Fibroblast of upper back skin (primary cell): ENCODE measurements at regions not wholly inside any gene's neighbourhood (a gene's known extent, or its start where the extent isn't known, plus 50 kb on each side); places are given as distances from the start of the nearest gene placed in this dataset.
"Not testable (repeated sequence)": the region's sequence is repeated elsewhere in the genome, so short reads cannot be mapped to it uniquely, and the experiment has no call there.

Experiments
- DNase-seq: peaks from one replicate; pipeline ENCODE4 v3.0.0-alpha.2; 2013

DNA sequence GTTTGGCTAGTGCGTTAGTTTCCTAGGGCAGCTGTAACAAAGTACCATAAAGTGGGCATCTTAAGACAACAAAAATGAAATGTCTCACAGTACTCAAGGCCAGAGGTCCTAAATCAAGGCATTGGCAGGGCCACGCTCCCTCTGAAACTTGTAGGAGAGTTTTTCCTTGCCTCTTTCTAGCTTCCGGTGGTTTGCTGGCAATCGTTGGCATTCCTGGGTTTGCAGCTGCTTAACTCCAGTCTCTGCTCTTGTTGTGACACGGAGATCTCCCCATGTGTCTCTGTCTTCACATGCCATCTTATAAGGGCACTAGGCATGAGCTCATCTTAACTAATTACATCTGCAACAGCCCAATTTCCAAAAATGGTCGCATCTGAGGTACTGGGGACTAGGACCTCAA is 362.0 kb upstream of the BOD1L1 start:
- DNase-seq: no peak

DNA sequence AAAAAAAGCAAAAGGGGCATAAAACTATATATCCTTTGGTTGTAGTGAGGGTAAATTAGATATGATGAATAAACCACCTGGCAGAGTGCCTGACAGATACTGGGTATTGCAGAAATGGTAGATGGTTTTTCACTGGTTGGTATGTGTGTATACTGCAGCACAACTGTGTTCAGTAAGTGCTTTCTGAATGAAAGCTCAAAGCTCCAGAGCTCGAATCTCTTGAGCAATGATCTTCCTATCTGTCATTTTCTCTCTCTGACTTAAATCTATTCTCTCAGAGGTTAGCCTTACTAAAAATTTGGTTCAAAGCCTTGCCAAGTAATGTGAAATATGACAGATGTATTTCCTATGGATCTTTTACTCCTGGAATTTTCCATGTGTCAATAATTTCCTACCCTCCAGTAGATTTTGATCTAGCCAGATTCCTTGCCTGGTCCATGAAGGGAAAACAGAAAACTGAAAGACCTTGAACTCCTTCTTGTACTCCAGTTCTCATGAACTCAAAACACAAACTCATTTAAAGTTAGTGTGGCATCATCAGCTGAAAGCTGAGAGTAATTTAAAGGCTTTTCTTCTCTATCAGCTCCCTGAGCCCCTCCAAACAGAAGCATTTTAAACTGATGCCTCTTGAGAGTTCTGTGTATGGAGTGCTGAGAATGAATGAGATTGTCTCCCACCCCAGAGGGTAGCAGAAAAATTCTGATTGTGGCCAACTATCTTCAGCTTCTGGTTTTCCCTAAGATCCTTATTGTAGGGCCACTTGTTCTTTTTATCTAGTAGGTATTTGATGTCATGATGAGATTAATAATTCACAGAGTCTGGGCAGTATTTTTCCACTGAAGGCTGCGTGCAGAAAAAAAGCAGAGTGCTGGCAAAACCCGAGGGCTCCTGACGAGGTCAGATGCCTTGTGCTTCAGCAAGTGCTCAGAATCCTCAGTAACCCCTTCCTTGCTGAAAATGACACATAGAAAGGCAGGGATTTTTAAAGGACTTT is 363.4 kb upstream of the BOD1L1 start:
- peak; percentile 24 for DNase-seq

DNA sequence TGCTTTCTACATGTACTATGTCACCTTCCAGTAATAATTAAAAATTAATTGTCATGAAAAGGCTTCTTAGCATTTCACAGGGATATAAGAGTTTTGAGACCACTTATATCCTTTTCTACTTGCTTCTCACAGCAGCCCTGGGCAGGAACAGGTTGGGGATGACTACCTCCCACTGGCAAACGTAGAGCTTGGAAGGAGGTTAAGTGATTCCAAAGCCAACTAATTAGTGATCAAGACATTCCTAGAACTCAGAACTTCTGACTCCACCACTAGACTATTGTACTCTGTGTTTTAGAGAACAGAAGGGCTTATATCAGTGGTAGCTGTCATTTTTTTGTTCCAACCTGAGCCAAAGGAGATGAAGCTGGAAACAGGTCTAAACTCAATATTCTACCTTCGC is 364.5 kb upstream of the BOD1L1 start:
- no peak for DNase-seq

DNA sequence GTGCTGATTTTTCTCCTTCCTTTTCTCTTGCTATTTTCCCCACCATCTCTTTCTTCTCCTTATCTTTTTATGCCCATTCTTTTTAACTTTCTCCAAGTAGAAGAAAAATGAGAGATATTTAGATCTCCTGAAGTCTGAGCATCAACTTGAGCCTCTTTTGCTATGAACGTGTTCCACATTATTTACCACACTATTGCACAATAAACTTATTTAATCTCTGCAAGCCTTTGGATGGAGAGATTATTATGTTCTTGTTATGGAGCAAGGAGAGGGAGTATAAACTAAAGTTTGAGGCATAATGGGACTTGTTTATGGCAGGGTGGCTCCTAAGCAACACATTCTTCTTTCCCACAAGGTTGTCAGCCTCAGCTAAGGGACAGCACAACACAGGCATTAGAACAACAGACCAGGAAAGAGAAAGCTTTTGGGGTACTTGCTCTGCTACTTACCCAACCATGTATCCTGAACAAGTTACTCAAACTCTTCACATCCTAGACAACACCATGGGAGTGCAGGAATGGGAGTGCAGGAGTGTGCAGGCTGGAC is 365.5 kb upstream of the BOD1L1 start:
- no peak for DNase-seq

DNA sequence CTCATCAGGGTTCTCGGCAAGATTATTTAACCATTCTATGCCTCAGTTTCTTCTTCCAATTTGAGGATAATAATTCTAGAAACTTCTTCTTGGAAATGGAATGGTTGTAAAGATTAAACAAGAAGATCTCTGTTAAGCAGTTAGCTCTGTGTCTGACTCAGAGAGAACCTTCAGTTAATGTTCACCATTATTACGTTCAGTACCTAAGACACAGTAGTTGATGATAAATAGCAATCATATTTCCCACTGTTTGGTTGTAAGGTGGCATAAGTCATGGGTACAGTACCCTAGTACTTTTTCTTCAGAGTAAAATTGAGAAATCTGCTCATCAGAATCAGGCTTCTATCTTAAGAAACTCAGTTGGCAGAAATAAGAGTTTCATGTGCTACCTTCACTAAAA is 366.5 kb upstream of the BOD1L1 start:
- no peak for DNase-seq

DNA sequence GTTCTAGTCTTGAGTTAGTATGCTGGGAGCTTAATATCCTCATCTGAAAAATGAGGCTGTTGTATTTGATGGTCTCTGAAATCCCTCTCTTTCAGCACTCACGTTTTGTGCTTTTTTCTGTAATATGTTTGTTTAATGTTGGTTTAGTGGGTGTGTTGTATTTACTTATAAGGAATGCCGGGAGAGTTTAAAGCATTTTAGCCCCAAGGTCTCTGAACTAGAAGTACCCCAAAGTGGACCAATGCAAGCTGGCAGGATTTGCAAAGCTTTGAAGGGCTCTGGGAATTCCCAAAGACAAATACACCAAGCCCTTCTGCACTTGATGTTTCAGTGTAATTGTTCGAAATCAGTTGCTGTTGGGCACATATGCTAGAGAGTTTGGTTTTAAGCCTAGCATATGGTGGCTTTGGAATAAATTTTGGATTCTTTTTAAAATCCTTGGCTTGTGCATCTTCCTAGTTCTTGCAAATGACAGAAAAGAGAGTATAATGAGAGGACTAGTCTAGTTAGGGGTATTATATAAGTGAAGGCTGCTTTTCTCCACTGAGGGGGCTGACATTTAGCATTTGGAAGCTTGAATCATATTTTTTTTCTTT is 371.4 kb upstream of the BOD1L1 start:
- no peak for DNase-seq

DNA sequence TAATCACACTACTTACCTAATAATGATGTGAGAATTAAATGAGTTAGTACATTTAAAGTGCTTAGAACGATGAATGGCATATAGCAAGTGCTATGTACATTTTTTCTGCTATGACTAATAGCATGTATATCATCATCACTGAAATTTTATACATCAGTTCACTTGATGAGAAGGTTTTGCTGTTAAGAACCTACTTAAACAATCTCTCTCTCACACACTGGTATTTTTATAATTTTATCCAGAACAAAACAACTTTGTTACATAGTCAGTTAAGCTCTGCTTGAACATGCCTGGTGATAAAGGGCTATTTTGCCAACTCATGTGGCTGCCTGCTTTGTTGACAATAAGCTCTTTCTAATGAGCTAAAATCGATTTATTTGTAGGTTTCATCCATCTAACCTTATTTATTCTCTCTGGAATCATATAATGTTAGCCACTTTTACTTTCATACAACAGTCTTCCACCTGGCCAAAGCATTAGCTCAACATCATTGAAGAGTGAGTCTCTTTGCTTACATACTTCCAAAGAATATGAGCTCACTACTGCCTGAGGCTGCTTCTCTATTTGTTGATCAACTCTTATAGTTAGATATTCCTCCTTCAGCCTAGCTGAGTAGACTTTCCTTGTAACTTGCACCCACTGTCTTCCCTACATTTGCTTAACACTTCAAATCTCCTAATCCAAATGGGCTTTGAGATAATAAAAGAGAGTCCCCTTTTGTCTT is 372.7 kb upstream of the BOD1L1 start:
- DNase-seq: no peak

DNA sequence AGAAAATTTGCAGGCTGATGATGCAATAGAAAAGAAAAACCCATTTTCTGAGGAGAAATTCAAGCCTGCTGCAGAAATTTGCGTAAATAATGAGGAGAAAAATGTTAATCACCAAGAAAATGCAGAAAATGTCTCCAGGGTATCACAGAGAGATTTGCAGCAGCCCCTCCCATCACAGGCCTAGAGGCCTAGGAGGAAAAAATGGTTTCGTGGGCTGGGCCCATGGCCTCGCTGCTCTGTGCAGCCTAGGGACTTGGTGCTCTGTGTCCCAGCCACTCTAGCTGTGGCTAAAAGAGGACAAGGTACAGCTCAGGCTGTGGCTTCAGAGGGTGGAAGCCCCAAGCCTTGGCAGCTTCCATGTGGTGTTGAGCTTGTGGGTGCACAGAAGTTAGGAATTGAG is 374.8 kb upstream of the BOD1L1 start:
- not testable (repeated sequence) for DNase-seq

DNA sequence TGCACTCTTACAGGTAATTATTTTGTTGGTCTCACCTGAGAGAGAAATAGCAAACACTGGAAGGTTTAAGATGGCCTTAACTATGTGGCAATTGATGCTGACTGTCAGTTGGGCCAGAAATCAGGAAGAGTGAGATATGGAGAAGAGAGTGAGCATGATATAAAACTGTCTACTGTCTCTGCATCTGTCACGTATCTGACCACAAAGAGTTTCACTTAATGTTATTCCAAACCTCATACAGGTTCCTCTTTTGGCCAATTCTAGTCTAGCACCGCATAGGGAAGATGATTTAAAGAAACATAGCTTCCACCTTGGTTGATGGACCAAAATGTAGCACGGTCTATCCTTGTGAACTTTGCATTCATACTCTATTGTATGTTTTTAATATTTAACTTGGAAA is 381.0 kb upstream of the BOD1L1 start:
- DNase-seq: no peak

DNA sequence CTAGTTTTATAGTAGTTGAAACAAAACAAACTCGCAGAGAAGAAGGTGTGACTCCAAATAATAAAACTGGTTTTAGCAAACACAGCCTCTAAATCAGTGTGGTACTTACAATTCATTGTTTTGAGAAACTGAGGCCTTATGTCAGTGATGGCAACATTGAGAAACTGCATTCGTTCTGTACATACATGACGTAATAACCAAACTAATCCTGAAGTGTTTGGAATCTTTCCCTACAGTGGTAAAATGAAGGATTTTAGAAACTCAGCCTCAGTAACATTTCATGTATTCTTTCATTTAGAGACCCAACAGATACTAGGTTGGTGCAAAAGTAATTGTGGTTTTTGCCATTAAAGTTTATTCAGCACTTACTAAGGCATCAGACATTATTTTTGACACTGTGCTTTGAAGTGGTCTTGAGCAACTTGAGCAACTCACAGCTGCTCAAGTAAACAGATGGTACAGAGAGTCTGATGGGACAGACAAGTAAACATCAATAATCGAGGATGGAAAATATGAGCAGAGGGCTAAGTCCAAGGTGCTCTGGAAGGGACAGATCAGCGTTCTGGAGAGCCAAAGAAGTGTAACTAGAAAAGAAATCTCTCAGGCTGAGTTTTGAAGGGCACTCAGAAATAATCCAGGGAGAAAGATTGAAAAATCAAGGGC is 390.8 kb upstream of the BOD1L1 start:
- no peak for DNase-seq

DNA sequence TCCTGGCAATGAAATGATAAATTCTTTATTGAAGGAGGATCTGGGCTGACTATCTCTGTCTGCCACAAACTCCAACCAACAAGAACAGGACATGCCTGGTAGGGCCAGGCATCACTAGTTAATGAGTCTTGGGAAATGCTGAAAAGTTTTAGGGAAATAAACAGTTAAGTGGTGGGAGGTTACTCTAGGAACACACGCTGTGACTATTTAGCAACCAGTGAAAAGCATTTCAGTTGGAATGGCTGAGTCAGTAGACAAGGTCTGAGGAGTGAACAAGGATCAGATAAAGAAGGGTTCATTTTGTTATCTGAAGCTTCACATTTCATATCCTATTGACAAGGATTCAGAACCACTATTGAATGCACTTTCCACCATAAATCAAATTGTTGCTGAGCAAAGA is 394.9 kb upstream of the BOD1L1 start:
- peak; percentile 14 for DNase-seq

DNA sequence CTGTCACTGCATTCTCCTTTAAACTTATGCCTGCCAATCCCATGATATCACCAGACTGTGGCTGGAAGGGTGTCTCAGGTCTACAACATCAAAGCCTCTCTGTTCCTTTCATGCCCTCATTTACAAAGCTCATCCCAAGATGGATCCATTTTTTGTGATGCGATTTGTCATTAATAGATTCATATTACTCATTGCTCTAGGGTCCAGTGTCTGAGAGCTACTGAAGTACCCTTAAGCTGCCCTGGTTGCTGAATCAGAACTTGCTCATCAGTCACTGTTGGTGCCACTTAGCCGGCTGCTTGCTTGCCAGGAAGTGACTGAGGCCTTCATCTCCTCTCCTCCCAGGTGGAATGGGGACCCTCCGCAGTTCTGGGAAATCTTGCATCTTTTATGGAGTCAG is 395.5 kb upstream of the BOD1L1 start:
- peak; percentile 5 for DNase-seq

DNA sequence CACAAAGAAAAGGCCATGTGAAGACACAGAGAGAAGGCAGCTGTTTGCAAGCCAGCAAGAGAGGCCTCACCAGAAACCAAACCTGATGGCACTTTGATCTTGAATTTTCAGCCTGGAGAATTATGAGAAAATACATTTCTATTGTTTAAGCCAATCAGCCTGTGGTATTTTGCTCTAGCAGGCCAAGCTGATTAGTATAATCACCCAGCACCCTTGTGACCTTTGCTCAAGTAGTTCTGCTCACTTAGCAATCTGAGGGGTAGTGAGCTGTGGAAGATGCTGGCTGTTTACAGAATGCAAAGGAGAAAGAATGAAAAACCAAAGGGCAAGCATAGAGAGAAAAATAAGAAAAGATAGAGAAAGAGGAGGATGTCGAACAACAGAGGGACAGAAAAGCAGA is 396.4 kb upstream of the BOD1L1 start:
- no peak for DNase-seq

DNA sequence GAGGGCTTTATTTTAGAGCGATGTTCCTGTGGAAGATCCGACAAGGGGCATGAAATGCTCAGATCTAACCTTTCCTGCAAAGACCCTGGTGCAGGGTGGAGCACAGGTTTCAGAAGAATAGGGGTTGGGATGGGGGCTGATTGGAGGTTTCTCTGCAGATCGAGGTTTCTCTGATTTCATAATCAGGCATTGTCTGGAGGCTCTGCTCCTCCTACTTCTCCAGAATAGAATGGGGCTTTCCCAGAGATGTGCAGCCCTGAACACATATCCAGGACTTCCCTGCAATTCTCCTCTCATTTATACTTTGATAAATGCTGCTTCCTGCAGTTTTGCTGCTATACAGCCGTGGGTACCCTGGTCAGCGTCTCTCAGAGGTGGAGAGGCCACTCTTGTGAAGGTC is 397.6 kb upstream of the BOD1L1 start:
- DNase-seq: no peak

DNA sequence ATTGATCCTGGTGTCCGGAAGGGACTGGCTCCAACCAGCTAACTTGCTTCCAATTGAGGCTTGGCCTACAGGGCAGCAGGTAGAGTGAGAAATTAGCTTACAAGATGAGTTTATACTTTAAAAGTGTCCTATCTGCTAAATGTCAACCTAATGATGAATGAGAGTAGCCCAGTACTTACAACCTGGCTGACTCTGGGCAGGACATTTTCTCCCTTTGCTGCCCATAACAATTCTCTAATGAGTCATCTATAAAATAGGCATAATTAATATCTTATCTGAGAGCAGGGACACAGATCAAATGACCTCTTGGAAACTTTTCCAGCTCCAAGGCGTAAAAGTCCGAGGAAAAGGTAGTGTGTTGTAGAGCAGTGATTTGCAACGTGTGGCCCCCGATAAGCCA is 398.4 kb upstream of the BOD1L1 start:
- DNase-seq: no peak

DNA sequence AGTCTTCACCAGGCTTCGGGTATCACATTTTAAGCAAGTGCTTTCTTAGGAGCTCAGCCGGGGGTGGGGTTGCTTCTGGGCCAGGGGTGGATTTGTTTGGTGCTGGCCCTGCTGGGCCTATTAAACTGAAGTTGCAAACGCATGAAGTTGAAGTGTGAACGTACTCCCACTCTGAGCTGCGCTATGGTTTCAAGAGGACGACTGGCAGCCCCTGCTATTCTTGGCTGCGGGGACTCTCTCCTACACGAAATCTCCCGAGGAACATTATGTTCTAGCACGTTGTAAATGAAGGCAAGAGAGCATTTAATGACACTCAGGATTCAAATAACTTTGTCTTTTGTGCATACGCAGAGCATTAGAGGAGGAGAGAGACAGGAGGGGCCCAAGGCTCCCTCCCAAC is 401.3 kb upstream of the BOD1L1 start:
- no peak for DNase-seq

DNA sequence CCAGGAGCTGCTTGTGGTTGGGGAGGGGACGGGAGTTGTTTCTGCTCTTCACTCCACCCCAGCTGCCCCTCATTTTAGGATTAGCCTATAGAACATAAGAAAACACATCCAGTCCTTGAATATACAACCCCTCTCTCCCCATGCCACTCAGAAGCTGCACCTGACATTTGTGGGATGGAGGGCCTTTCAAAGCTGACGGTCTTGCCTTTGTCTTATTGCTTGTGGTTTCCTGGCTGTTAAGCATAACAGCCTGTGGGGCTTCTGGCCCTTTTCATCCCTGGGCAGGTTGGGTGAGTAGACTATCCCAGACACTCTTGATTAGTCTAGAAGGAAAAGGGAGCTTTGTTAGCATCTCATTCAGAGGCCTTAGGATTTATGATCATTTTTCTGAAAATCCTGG is 407.6 kb upstream of the BOD1L1 start:
- DNase-seq: no peak

DNA sequence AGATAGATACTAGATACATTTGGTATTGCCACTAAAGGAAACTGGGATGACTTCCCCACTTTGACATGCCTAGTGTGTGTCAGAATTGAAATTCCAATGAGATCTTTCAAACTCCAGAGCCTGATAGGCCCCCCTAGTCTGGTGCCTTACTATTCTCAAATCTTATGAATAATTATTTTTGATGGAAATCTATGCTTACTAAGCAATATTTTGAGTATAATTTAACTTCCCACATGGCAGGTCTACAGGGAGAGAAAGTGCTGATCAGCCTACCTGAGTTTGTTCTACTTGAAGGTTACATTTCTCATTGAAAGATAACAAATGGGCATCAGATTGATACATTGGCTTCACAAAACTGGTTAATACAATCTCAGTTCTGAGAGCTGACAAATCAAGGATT is 415.7 kb upstream of the BOD1L1 start:
- no peak for DNase-seq

DNA sequence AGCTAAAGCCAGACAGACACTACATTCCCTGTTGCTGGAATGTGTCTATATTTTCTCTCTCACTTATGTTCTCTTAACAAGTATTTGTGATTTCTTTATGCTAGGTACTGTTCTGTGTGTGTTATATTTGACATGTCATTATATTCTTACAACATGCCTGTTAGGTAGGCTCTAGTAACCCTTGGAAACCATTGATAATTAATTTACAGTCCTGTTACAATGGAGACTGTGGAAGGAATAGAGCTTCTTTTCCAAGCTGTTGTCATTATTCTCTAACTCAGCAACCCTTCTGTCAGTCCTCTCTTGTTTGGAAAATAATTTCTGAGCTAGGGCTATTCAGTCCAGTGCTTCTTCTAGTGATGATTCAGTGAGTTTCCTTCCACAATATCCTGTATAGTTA is 419.1 kb upstream of the BOD1L1 start:
- no peak for DNase-seq

DNA sequence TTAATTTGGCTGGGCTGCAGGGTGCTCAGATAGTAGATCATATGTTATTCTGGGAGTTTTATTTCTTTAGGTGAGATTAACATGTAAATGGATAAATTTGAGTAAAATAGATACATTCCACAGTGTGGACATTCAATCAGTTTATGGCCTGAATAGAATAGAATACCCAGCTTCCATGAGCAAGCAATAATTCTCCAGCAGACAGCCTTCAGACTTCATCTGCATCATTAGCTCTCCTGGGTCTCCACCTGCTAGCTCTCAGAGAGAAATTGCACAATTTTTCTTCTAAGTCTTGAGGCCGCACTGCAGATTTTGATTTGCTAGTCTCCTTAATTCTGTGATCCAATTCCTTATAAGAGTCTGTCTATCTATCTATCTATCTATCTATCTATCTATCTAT is 420.3 kb upstream of the BOD1L1 start:
- no peak for DNase-seq

DNA sequence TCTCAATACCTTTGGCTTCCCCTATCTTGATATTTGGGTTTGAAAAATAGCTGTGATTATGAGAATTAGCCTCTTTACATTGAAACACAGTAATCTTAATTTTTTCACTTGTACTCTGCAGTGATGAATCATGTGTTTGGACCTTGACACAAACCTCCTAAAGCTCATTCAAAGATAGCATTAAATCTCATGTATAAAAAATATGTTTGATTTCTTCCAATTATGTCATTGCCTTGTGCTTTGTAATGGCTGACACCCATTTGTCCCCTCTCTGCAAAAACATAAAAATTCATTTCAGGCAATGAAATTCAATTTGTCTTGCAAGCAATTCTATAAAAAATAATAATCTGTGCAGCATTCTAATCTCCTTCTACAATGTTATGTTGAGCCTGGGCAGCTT is 422.4 kb upstream of the BOD1L1 start:
- DNase-seq: no peak

DNA sequence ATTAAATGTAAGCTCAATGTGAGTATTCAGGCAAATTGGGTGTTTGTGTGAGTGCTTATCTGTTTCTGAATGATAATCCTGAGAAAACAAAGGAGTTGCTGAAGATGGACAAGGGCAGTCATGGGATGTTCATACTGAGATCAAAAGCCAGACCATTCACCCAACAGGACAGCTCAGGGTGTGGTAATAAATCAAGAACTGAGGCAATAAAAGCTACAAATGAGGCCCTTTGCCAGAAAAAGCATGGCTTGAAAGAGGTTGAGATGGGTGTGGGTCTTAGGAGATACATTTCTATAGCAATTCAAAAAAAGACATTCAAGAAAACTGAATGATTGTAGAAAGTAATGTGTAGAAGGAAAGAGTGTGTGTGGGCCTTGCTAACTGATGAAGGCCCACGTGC is 425.8 kb upstream of the BOD1L1 start:
- DNase-seq: no peak

DNA sequence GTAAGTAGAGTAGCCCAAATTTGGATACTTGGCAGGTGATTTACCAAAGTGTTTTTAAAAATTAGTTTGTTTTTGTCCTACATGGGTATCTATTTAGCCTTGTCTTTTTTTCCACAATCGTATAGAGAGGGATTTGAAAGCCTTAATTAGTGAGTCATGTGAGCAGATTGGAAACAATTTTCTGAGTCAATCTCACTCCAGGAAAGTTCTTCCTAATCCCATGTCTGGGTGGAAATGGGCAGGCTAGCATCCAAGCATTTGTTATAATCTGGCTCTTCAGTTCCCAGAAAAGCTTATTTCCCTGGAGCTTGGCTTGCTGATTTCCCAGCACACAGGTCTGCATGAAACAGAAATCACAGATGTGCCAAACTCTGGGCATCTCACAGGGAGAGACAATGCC is 426.9 kb upstream of the BOD1L1 start:
- DNase-seq: peak; percentile 7
